ENCODE measurements at regions not wholly inside any gene's neighbourhood (a gene's known extent, or its start where the extent isn't known, plus 50 kb on each side); places are given as distances from the start of the nearest gene placed in this dataset.
"Not testable (repeated sequence)": the region's sequence is repeated elsewhere in the genome, so short reads cannot be mapped to it uniquely, and the experiment has no call there.

GRCh38 chr5:148880197-148880596, 53.8 kb downstream of the ADRB2 start:
- DNase-seq, result no peak

DNA sequence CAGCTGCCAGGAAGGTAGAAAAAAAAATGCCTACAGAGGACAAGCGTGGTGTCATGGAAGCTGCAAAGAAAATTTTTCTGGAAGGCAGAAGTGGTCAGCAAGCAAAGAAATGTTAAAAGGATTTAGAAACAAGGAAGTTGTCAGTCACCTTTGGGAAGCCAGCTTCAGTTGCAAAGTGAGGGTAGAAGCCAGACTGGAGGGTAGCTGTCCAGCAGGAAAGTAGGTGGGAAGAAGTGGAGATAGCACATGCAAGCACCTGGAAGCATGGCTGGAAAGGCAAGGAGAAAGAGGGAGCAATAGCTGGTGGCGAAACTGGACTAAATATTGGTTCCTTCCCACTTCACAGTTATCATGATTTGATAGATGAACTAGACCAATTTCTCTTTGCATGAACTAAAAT, 54.3 kb downstream of the ADRB2 start:
- no peak for DNase-seq

GRCh38 chr5:148882332-148882731, 55.9 kb downstream of the ADRB2 start:
- DNase-seq, result no peak

GRCh38 chr5:148884339-148885020, 58.1 kb downstream of the ADRB2 start:
- no peak for DNase-seq

- no peak for DNase-seq
Measured at GRCh38 chr5:148887123-148887881, 60.9 kb downstream of the ADRB2 start.

GRCh38 chr5:148889936-148890335, 63.5 kb downstream of the ADRB2 start:
- DNase-seq, result not testable (repeated sequence)

DNA sequence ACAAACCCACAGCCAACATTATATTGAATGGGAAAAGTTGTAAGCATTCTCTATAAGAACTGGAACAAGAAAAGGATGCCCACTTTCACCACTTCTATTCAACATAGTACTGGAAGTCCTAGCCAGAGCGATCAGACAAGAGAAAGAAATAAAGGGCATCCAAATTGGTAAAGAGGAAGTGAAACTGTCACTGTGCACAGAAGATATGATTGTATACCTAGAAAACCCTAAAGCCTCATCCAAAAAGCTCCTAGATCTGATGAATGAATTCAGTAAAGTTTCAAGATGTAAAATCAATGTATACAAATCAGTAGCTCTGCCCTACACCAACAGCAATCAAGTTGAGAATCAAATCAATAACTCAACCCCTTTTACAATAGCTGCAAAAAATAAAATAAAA, 69.0 kb downstream of the ADRB2 start:
- not testable (repeated sequence) for DNase-seq

GRCh38 chr5:148897842-148898241, 71.4 kb downstream of the ADRB2 start:
- DNase-seq, result no peak

DNA sequence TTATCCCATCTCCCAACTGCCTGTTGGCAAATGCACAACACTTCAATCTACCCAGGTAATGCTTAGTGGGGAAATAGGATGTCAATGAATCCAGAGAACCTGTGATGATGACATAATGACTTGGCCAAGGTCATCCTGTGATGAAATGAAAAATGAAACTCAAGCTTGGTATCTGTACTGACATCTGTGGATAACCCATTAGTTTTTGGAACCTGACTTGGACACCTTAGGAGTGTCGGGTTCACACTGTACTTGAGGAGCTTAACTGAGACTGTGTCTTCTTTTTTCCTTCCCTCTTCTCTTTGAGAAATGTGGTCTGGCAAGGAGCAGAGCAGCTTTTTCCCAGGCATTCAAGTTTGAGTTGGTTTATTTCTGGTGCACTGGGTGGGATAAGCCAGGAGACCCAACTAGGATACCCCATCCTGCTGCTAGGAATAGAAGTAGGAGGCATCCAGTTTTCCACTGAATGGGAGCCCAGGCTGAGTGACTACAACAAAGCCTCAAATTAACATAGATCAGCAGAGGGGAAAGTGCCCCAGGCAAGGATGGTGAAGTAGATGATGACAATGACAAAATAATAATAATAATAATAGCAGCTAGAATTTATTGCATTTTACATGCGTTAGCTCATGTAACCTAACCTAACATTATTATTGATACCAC, 72.1 kb downstream of the ADRB2 start:
- no peak for DNase-seq

GRCh38 chr5:148899993-148900392, 73.6 kb downstream of the ADRB2 start:
- DNase-seq, result no peak

- no peak for DNase-seq
Measured at GRCh38 chr5:148902478-148902877, 76.1 kb downstream of the ADRB2 start.

- no peak for DNase-seq
Measured at GRCh38 chr5:148903587-148903986, 77.2 kb downstream of the ADRB2 start.

DNA sequence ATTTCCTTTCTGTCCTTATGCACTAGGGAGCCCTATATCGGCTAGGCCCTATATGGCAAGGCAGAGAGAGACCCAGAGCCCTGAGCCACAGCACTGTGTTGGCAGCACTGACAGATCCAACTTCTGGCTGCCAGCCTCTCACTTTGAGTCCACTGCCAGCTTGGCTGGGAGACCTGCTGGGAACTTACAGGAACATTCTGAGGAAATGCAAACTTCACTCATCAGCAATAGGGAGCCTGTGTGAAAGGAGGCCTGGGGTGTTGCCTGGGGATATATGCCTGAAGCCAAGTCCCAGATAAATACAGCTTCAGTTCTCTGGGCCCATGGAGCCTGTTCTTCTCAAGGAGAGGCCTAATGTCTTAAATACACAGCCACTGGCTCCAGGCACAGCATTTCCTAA, 78.0 kb downstream of the ADRB2 start:
- no peak for DNase-seq

DNA sequence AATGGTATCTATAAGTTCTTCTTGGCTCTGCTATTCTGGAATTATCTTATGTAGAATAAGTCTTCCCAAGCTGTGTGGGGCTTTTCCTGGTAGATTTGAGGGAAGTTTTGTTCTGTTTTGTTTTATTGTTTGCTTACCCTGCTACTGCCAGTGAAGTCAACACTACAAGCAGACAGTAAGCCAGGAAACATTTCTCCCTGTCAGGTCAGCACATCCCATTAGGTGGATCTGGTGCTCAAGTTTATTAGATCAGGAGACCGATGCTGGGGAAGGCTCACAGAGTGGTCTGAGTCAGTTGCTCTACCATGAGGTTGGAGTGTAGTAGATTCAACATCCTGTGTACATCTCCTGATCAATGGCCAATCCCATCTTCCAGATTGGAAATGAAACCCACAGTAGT, 79.1 kb downstream of the ADRB2 start:
- DNase-seq, result no peak

DNA sequence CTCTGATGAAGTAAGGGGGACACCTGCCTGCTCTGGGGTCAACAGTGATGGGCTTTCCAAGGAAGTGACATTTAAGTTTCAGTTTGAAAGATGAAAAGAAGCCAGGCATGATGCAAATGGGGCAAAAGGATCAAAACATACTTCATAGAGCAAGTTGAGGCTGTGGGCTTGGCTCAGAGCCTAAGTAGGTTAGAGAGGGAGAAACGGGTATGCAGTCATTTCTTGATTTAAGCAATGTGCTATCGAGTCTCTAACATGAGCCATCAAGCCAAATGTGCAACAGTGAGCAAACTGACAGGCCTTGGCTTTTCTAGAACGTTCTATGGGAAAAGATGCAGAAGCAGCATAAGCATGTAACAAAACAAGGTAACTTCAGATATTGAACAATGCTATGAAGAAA, 80.6 kb downstream of the ADRB2 start:
- no peak for DNase-seq

DNA sequence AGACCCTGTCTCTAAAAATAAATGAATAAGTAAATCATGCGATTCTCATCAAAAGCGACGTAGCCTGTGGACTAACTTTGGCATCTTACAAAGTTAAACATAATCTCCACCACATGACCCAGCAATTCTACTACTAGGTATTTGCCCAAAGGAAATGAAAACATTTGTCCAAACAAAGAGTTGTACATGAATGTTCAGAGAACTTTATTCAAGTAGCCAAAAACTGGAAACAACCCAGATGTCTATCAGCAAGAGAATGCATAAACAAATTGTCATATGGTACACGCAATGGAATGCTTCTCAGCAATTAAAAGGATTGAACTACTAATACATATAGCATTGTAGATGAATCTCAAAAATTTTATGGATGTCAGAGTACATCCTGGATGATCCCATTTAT, 82.6 kb downstream of the ADRB2 start:
- DNase-seq, result no peak

GRCh38 chr5:148909766-148910165, 83.4 kb downstream of the ADRB2 start:
- peak; percentile 16 for DNase-seq

DNA sequence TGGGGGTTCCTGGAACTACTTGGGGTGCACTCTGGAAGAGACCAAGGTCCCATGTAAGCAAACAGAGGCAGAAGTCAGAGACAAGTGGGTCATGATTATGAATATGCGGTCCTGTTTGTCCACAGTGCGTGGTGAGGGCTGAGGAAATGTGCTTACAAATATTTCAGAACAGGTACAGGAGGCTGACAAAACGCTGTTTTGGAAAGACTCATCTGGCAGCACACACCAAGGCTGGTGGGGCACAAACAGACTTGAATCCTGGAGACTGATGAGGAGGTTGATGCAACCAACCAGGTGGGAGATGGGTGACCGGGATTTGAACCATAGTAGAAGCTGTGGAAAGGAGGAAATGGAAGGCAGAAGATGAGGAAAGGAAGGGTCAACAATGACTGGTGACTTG, 83.8 kb downstream of the ADRB2 start:
- DNase-seq, result no peak

GRCh38 chr5:148910686-148911361, 84.4 kb downstream of the ADRB2 start:
- no peak for DNase-seq

DNA sequence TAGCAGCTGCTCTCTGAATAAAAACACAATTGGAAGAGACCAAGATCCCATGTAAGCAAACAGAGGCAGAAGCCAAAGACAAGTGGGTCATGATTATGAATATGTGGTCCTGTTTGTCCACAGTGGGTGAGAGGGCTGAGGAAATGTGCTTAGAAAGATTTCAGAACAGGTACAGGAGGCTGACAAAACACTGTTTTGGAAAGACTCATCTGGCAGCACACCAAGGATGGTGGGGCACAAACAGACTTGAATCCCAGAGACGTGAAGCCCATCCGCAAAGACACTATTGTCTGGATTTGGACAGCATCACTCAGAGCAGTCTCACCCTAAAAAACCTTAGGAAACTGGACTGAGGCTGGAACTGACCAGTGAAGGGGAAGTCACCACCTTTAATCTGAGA, 85.0 kb downstream of the ADRB2 start:
- no peak for DNase-seq

DNA sequence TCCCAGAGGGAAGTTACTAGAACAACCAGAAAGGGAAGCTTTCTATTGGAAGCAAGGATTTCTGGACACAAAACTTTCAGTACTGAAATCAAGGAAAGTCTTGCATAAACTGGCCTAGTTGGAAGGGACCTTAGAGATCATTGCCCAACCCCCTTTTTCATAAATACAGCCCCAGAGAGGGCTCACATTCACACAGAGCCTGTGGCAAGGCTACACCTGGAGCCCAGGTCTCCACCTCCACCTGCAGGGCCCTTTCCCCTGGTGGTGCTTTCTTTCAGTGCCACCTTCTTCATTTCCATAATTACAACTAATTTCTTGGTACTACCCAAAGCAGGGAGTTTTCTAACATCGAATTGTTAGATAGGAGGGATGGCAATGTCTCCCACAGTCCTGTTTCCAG, 85.7 kb downstream of the ADRB2 start:
- no peak for DNase-seq

DNA sequence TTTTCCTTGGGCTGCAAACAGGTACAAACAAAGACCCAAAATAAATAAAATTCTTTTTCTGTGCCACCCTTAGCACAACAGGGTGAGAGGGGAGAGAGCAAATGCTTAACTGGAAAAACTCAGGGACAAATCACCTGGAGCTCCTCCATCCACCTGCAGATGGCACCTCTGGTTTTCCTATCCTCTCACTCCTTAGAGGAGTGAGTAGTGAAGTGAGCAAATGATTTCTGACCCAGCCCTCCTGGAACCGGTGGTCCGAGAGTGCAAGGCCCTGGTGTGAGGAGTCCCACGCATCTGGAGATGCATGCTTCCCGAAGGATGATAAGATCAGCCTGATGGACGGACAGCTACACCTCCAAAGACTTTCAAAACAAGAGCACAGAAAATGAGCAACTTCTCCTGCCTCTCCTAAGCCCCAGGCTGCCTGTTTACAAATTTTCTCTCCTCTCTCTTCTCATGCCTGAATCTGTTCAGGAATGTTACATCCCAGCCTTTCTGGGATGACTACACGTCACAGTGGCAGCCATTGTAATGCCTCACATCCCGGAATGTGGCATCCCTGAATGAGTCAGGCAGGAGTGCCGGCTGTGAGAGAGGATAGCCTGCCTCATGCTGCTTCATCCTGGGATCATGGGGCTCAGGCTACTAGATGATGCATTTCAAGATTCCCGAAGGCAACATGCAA, 86.4 kb downstream of the ADRB2 start:
- DNase-seq, result peak; percentile 54

DNA sequence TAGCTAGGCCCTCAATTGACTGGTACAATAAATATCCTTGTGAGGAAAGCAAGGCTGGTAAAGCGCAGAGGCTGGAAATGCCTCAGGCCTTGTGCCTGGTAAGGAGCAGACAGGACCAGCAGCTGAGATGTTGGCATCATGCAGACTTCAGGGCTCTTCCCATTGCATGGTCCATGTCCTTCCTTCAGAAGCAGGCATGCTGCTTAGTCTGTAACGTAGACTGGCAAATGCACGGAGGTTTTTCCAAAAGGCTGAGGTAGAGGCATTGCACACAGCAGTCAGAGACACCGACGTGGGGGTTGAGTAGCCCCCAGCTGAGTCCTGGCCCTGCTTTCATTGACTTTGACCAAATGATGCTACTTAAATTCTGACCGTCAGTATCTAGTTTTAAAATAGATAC, 87.1 kb downstream of the ADRB2 start:
- DNase-seq, result no peak
